Upper lobe of right lung (tissue), 1 donor: ENCODE measurements at regions not wholly inside any gene's neighbourhood (a gene's known extent, or its start where the extent isn't known, plus 50 kb on each side); places are given as distances from the start of the nearest gene placed in this dataset.
A peak's percentile ranks its signal among the peaks of the same experiment; 100 is the strongest.

ENCODE experiments used
- ATAC-seq: fragments of 200-7000 bp; cut with Tn5 transposase; one replicate; pipeline ENCODE4 v1.9.1; 2020; ENCODE audit warnings: mild to moderate bottlenecking, moderate library complexity
- DNase-seq: peaks from one replicate; pipeline ENCODE4 v3.0.0-alpha.2; 2020
- H3K27ac ChIP-seq: fragments of 200-600 bp; one replicate; pipeline ENCODE4 v1.8.0; 2022
- H3K27me3 ChIP-seq: fragments of 200-600 bp; one replicate; pipeline ENCODE4 v1.8.0; 2022; ENCODE audit warnings: mild to moderate bottlenecking
- H3K36me3 ChIP-seq: fragments of 200-600 bp; one replicate; pipeline ENCODE4 v1.8.0; 2022
- H3K4me1 ChIP-seq: fragments of 200-600 bp; one replicate; pipeline ENCODE4 v1.8.0; 2022
- H3K4me3 ChIP-seq: fragments of 200-600 bp; one replicate; pipeline ENCODE4 v1.8.0; 2022; ENCODE audit warnings: mild to moderate bottlenecking
- H3K9me3 ChIP-seq: fragments of 200-600 bp; one replicate; pipeline ENCODE4 v1.8.0; 2022
- CTCF ChIP-seq: fragments of 200-600 bp; IDR thresholded peaks from one replicate; pipeline ENCODE4 v1.8.0; 2022; ENCODE audit warnings: antibody characterized with exemption
- intact Hi-C: fragments of 100-400 bp; cut with DNase I; formaldehyde crosslinking; loops from one replicate; pipeline ENCODE4 v1.11.0; 2022
- donor health status: DM: no; HTN: yes; CAD: no; lungs with severe emphysema.

- no peak overlapping the region for H3K4me3 ChIP-seq
- DNase-seq (no peak), ATAC-seq (no peak)
- H3K9me3 ChIP-seq: no peaks in the 10 kb centered on the region
- peaks cover 21% of the 10 kb centered on the region for H3K4me1 ChIP-seq
- no peaks in the 10 kb centered on the region for H3K27me3 ChIP-seq
- no peaks in the 10 kb centered on the region for H3K36me3 ChIP-seq
- intact Hi-C loops: no loop called here
- no peak overlapping the region for H3K27ac ChIP-seq
- TF ChIP-seq CTCF: no peak
Measured at GRCh38 chr3:46105306-46105919, 78.1 kb upstream of the XCR1 start.

GRCh38 chr3:46104706-46105105 lies 77.4 kb upstream of the XCR1 start:
- peaks cover 22% of the 10 kb centered on the region for H3K4me1 ChIP-seq
- intact Hi-C loops: no loop called here
- H3K4me3 ChIP-seq: no peak overlapping the region
- TF ChIP-seq CTCF: no peak
- ATAC-seq (no peak), DNase-seq (no peak)
- no peaks in the 10 kb centered on the region for H3K9me3 ChIP-seq
- no peaks in the 10 kb centered on the region for H3K36me3 ChIP-seq
- H3K27me3 ChIP-seq: no peaks in the 10 kb centered on the region
- H3K27ac ChIP-seq: no peak overlapping the region

- ATAC-seq (no peak), DNase-seq (no peak)
- H3K27ac ChIP-seq: no peak overlapping the region
- H3K9me3 ChIP-seq: no peaks in the 10 kb centered on the region
- H3K4me3 ChIP-seq: no peak overlapping the region
- intact Hi-C loops: no loop called here
- TF ChIP-seq CTCF: no peak
- no peaks in the 10 kb centered on the region for H3K36me3 ChIP-seq
- no peaks in the 10 kb centered on the region for H3K27me3 ChIP-seq
- peaks cover 20% of the 10 kb centered on the region for H3K4me1 ChIP-seq
Measured at GRCh38 chr3:46102780-46103130, 75.5 kb upstream of the XCR1 start.

GRCh38 chr3:46102059-46102779 lies 74.9 kb upstream of the XCR1 start:
- intact Hi-C loops: no loop called here
- Histone ChIP-seq H3K27ac (no peak overlapping the region), H3K9me3 (no peaks in the 10 kb centered on the region), H3K27me3 (no peaks in the 10 kb centered on the region), H3K4me3 (no peak overlapping the region), H3K36me3 (no peaks in the 10 kb centered on the region), H3K4me1 (peaks cover 25% of the 10 kb centered on the region)
- no peak for DNase-seq
- TF ChIP-seq CTCF: no peak
- ATAC-seq: no peak

GRCh38 chr3:46100812-46101211 lies 73.5 kb upstream of the XCR1 start:
- Histone ChIP-seq H3K27me3 (no peaks in the 10 kb centered on the region), H3K27ac (no peak overlapping the region), H3K36me3 (no peaks in the 10 kb centered on the region), H3K4me1 (peaks cover 32% of the 10 kb centered on the region), H3K9me3 (no peaks in the 10 kb centered on the region), H3K4me3 (no peak overlapping the region)
- no peak for TF ChIP-seq CTCF
- peak; percentile 77 for ATAC-seq
- no peak for DNase-seq
- intact Hi-C loops: no loop called here
